ENCODE measurements at regions not wholly inside any gene's neighbourhood (a gene's known extent, or its start where the extent isn't known, plus 50 kb on each side); places are given as distances from the start of the nearest gene placed in this dataset.

DNA sequence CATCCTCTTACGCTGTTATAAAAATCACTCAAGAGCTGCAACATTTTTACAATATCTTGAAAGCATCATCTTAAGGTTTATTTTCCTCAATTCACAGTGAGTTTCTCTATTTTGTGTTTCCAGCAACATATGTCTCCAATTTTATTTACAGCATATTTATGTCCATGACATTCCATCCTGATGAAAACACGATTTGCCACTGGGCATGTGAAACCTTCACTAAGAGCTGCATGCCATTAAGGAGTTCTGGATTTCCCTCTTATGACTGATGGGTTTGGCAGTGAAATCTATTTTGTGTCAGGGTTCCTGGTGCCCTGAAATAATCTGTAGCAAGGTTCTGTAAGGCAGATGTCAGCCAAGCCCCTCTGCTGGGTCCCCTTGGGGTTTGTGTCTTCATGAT lies 527.6 kb upstream of the KLF12 start:
- Histone ChIP-seq H3K9ac (ENCODE audit: insufficient read depth, low read length) (no peak overlapping the region), H3K9me3 (ENCODE audit: control insufficient read depth, insufficient read depth, low read depth, low read length) (no peaks in the 10 kb centered on the region), H3K27ac (ENCODE audit: insufficient read depth, low read length) (no peak overlapping the region), H3K79me2 (ENCODE audit: control insufficient read depth, insufficient read depth, low read length) (no peaks in the 10 kb centered on the region), H2AFZ (ENCODE audit: low read length) (no peak overlapping the region), H3K27me3 (ENCODE audit: control insufficient read depth, insufficient read depth, low read length) (no peaks in the 10 kb centered on the region), H4K20me1 (ENCODE audit: control insufficient read depth, extremely low read depth, insufficient read depth, low read length) (no peaks in the 10 kb centered on the region), H3K36me3 (ENCODE audit: control insufficient read depth, insufficient read depth, low read length) (no peaks in the 10 kb centered on the region), H3K4me3 (replicated peaks in 1 of 4; ENCODE audit: control extremely low read depth in 1 of 4, insufficient read depth in 1 of 4, low read depth in 3 of 4, low read length in 4 of 4) (no peak overlapping the region), H3K4me2 (ENCODE audit: extremely low read depth, insufficient read depth, low read length) (no peak overlapping the region), H3K4me1 (ENCODE audit: control insufficient read depth, extremely low read depth, insufficient read depth, low read length) (no peaks in the 10 kb centered on the region)
- DNase-seq (ENCODE audit: low read depth in 2 of 2), result no peak
- TF ChIP-seq, protein P1, sequence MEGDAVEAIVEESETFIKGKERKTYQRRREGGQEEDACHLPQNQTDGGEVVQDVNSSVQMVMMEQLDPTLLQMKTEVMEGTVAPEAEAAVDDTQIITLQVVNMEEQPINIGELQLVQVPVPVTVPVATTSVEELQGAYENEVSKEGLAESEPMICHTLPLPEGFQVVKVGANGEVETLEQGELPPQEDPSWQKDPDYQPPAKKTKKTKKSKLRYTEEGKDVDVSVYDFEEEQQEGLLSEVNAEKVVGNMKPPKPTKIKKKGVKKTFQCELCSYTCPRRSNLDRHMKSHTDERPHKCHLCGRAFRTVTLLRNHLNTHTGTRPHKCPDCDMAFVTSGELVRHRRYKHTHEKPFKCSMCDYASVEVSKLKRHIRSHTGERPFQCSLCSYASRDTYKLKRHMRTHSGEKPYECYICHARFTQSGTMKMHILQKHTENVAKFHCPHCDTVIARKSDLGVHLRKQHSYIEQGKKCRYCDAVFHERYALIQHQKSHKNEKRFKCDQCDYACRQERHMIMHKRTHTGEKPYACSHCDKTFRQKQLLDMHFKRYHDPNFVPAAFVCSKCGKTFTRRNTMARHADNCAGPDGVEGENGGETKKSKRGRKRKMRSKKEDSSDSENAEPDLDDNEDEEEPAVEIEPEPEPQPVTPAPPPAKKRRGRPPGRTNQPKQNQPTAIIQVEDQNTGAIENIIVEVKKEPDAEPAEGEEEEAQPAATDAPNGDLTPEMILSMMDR (conservative IDR thresholded peaks at IDR 0.05 in 1 of 2, IDR thresholded peaks at IDR 0.05 in 1 of 2; ENCODE audit: low read depth in 1 of 2, low read length in 2 of 2), result no peak
- no peak for TF ChIP-seq EZH2 (IDR thresholded peaks at IDR 0.05; ENCODE audit: low read length, missing control alignments)

DNA sequence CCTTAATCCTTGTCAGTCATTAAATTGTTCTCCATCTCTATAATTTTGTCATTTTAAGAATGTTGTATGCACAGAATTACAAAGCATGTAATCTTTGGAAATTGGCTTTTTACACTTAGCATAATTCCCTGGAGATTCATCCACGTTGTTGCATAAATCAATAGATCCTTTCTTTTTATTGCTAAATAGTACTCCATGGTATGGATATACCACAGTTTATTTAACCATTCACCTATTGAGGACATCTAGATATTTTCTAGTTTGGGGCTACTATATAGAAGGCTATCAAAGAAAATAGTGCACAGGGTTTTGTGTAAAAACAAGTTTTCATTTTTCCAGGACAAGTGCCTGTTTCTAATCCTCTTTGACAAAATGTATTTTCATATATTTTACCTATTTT lies 523.6 kb upstream of the KLF12 start:
- no peaks in the 10 kb centered on the region for H3K79me2 ChIP-seq (ENCODE audit: control insufficient read depth, insufficient read depth, low read length)
- no peak overlapping the region for H3K4me2 ChIP-seq (ENCODE audit: extremely low read depth, insufficient read depth, low read length)
- H2AFZ ChIP-seq (ENCODE audit: low read length), result no peak overlapping the region
- no peaks in the 10 kb centered on the region for H3K36me3 ChIP-seq (ENCODE audit: control insufficient read depth, insufficient read depth, low read length)
- no peak for TF ChIP-seq EZH2 (IDR thresholded peaks at IDR 0.05; ENCODE audit: low read length, missing control alignments)
- TF ChIP-seq, protein P1 (conservative IDR thresholded peaks at IDR 0.05 in 1 of 2, IDR thresholded peaks at IDR 0.05 in 1 of 2; ENCODE audit: low read depth in 1 of 2, low read length in 2 of 2), result no peak
- no peak for DNase-seq (ENCODE audit: low read depth in 2 of 2)
- H4K20me1 ChIP-seq (ENCODE audit: control insufficient read depth, extremely low read depth, insufficient read depth, low read length), result no peaks in the 10 kb centered on the region
- no peak overlapping the region for H3K4me3 ChIP-seq (replicated peaks in 1 of 4; ENCODE audit: control extremely low read depth in 1 of 4, insufficient read depth in 1 of 4, low read depth in 3 of 4, low read length in 4 of 4)
- no peaks in the 10 kb centered on the region for H3K9me3 ChIP-seq (ENCODE audit: control insufficient read depth, insufficient read depth, low read depth, low read length)
- no peak overlapping the region for H3K27ac ChIP-seq (ENCODE audit: insufficient read depth, low read length)
- H3K27me3 ChIP-seq (ENCODE audit: control insufficient read depth, insufficient read depth, low read length), result no peaks in the 10 kb centered on the region
- no peaks in the 10 kb centered on the region for H3K4me1 ChIP-seq (ENCODE audit: control insufficient read depth, extremely low read depth, insufficient read depth, low read length)
- H3K9ac ChIP-seq (ENCODE audit: insufficient read depth, low read length), result no peak overlapping the region

DNA sequence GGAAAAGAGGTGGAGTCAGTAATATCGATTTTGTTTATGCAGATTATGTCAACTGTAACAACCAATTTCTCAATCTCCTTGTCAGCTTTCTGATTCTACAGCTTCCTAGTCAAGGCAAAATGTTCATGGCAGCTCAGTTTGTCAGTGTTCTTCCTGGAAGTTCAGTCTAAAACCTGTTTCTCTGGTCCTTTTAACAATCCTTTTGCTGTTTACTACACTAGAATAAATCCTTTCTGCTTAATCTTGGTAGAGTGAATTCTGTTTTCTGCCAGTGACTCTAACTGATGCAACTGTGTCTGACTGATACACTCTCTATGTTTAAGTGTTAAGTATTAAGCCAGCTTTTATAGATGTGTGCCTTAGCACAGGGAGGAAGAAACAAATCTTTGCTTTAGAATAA lies 516.9 kb upstream of the KLF12 start:
- H3K36me3 ChIP-seq (ENCODE audit: control insufficient read depth, insufficient read depth, low read length), result no peaks in the 10 kb centered on the region
- no peaks in the 10 kb centered on the region for H3K27me3 ChIP-seq (ENCODE audit: control insufficient read depth, insufficient read depth, low read length)
- no peaks in the 10 kb centered on the region for H3K9me3 ChIP-seq (ENCODE audit: control insufficient read depth, insufficient read depth, low read depth, low read length)
- TF ChIP-seq EZH2 (IDR thresholded peaks at IDR 0.05; ENCODE audit: low read length, missing control alignments), result no peak
- no peak overlapping the region for H3K4me3 ChIP-seq (replicated peaks in 1 of 4; ENCODE audit: control extremely low read depth in 1 of 4, insufficient read depth in 1 of 4, low read depth in 3 of 4, low read length in 4 of 4)
- no peak overlapping the region for H2AFZ ChIP-seq (ENCODE audit: low read length)
- no peak overlapping the region for H3K4me2 ChIP-seq (ENCODE audit: extremely low read depth, insufficient read depth, low read length)
- DNase-seq (ENCODE audit: low read depth in 2 of 2), result no peak
- no peaks in the 10 kb centered on the region for H4K20me1 ChIP-seq (ENCODE audit: control insufficient read depth, extremely low read depth, insufficient read depth, low read length)
- H3K79me2 ChIP-seq (ENCODE audit: control insufficient read depth, insufficient read depth, low read length), result no peaks in the 10 kb centered on the region
- H3K27ac ChIP-seq (ENCODE audit: insufficient read depth, low read length), result no peak overlapping the region
- no peaks in the 10 kb centered on the region for H3K4me1 ChIP-seq (ENCODE audit: control insufficient read depth, extremely low read depth, insufficient read depth, low read length)
- no peak overlapping the region for H3K9ac ChIP-seq (ENCODE audit: insufficient read depth, low read length)

All from fibroblast of lung (primary cell).